ENCODE measurements at regions not wholly inside any gene's neighbourhood (a gene's known extent, or its start where the extent isn't known, plus 50 kb on each side); places are given as distances from the start of the nearest gene placed in this dataset.

- TF ChIP-seq, protein P1, sequence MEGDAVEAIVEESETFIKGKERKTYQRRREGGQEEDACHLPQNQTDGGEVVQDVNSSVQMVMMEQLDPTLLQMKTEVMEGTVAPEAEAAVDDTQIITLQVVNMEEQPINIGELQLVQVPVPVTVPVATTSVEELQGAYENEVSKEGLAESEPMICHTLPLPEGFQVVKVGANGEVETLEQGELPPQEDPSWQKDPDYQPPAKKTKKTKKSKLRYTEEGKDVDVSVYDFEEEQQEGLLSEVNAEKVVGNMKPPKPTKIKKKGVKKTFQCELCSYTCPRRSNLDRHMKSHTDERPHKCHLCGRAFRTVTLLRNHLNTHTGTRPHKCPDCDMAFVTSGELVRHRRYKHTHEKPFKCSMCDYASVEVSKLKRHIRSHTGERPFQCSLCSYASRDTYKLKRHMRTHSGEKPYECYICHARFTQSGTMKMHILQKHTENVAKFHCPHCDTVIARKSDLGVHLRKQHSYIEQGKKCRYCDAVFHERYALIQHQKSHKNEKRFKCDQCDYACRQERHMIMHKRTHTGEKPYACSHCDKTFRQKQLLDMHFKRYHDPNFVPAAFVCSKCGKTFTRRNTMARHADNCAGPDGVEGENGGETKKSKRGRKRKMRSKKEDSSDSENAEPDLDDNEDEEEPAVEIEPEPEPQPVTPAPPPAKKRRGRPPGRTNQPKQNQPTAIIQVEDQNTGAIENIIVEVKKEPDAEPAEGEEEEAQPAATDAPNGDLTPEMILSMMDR (IDR thresholded peaks at IDR 0.05; ENCODE audit: insufficient read depth, low read depth, low read length, missing control alignments): no peak
- no peak for DNase-seq (ENCODE audit: low read depth)
Observed at GRCh38 chr1:230000493-230001184, 66.4 kb upstream of the GALNT2 start.

GRCh38 chr1:230002164-230002803 lies 64.8 kb upstream of the GALNT2 start:
- TF ChIP-seq, protein P1 (IDR thresholded peaks at IDR 0.05; ENCODE audit: insufficient read depth, low read depth, low read length, missing control alignments): no peak
- DNase-seq (ENCODE audit: low read depth): no peak
- H3K4me3 ChIP-seq (ENCODE audit: low read length): no peak overlapping the region

More at GRCh38 chr1:230000493-230001184, 66.4 kb upstream of the GALNT2 start:
- no peak overlapping the region for H3K4me3 ChIP-seq (ENCODE audit: low read length)

GRCh38 chr1:230003409-230003808 lies 63.6 kb upstream of the GALNT2 start:
- TF ChIP-seq, protein P1 (IDR thresholded peaks at IDR 0.05; ENCODE audit: insufficient read depth, low read depth, low read length, missing control alignments): no peak
- no peak for DNase-seq (ENCODE audit: low read depth)
- no peak overlapping the region for H3K4me3 ChIP-seq (ENCODE audit: low read length)

DNA sequence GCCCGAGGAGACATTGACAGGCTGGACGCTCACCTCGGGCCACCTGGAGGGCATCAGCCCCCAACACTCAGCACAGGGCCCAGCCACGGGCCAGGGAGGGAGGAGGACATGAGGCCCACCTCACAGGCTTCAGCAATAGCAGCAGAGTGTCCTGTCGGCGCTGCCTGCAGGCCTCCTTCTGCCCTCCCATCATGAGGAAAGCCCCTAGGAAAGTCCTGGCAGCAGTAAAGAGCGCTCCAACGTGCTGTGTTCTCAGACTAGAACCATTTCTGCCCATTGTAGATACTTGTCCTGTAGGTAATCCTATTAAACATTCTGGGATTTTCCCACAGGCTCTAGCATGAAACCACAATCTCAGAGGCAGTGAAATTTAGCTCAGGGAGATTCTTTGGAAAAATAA lies 62.0 kb upstream of the GALNT2 start:
- H3K4me3 ChIP-seq (ENCODE audit: low read length): no peak overlapping the region
- TF ChIP-seq, protein P1 (IDR thresholded peaks at IDR 0.05; ENCODE audit: insufficient read depth, low read depth, low read length, missing control alignments): no peak
- no peak for DNase-seq (ENCODE audit: low read depth)

GRCh38 chr1:230008721-230009120 lies 58.3 kb upstream of the GALNT2 start:
- H3K4me3 ChIP-seq (ENCODE audit: low read length): no peak overlapping the region
- TF ChIP-seq, protein P1 (IDR thresholded peaks at IDR 0.05; ENCODE audit: insufficient read depth, low read depth, low read length, missing control alignments): no peak
- DNase-seq (ENCODE audit: low read depth): no peak

DNA sequence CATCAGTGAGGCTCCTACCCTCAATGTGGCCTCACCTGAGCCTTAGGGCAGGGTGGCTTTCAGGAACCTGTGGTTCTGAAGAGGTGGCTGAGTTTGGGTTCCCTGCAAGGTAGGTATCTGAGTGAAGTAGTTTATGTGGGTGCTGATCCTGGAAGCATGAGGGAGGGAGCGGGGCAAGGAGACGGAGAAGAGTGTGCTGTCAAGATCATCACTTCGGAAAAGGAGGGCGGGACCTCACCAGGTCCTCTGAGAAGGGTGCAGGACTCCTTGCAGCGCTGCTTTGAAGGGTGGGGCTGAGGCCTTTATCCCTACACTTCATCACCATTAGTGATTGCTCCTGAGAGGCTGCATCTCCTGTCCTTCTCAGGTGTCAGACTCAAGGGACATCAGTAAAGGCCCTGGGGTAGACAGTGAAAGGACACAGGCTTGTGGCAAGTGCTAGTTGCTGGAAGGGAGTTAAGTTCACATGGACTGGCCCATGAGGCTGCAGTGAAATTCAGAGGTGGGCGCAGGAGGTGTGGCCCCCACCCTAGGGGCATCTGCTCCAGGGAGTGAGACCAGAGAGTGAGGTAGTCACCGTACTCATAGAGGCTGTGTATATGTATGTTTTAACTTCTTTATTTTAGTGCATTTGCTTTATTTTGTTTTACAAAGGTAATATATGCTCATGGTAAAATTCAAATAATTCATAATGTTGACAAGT lies 57.3 kb upstream of the GALNT2 start:
- H3K4me3 ChIP-seq (ENCODE audit: low read length): no peak overlapping the region
- DNase-seq (ENCODE audit: low read depth): no peak
- TF ChIP-seq, protein P1 (IDR thresholded peaks at IDR 0.05; ENCODE audit: insufficient read depth, low read depth, low read length, missing control alignments): no peak
